GM18498 (cell line): ENCODE measurements at regions not wholly inside any gene's neighbourhood (a gene's known extent, or its start where the extent isn't known, plus 50 kb on each side); places are given as distances from the start of the nearest gene placed in this dataset.
"Not testable (repeated sequence)": the region's sequence is repeated elsewhere in the genome, so short reads cannot be mapped to it uniquely, and the experiment has no call there.

Experiments
- ATAC-seq: cut with Tn5 transposase; IDR thresholded peaks from one replicate; pipeline ENCODE4 v1.9.1; 2021; ENCODE audit warnings: mild to moderate bottlenecking, moderate library complexity; ENCODE audit not compliant: unreplicated experiment

- ATAC-seq = no peak
Measured at GRCh38 chr2:595831-596592, 81.2 kb downstream of the TMEM18 start.

DNA sequence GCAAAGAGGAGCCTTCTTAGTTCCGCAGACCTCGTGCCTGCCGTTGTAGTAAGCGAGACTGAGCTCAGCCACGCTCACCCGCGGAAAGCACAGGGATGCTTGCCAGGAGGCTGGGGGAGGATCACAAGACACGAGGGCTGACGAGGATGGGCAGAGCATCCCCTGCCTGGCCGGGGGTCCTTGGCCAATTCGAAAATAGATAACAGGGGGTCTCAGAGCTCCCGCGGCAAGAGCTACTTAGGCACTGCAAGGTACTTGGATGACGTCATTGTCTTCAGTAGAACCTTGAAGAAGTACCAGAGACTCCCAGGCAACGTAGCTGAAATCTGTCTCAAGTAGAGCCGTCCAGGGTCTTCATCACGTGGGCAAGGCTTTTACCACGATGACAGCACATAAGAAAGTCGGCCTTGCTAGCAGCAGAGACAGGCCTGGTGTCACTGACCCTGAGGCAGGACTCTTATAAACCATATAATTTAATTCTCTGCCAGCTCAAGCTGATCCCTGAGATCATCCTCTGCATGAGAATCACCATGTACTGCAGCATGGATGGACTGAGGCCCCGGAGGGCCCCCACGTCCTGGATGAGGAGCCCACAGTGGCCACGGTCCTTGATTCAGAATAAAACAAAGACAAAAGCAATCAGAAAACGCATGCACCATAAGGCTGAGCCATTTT is 81.9 kb downstream of the TMEM18 start:
- ATAC-seq = no peak

GRCh38 chr2:594297-594949 is 82.8 kb downstream of the TMEM18 start:
- no peak for ATAC-seq

DNA sequence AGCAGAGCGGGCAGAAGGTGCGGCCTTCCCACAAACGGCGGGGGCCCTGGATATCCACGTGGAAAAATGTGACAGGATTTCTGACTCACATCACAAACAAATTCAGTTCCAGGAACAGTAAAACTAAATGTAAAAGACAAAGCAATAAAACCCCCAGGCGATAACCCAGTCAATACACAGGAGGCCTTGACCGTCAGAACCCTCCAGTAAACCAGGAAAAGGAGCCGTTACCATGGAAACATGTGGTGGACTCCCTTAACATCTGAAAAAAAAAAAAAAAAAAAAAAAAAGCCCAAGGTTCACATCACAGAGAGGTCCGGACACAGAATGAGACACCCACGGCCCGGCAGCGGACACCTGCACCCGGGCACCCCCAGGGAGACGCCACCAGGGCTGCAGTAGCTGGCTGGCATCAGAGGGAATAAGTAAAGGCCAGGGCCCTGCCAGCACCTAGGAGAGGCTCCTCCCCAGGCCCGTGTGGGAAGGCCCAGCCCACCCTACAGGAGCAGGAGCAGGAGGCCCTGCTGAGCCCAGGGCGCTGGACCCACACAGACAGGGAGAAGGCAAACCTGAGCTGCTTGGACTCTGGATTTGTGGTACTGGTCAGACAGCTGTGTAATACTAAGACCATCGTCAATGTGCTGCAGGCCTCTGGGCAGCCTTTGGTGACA is 83.7 kb downstream of the TMEM18 start:
- ATAC-seq = no peak

DNA sequence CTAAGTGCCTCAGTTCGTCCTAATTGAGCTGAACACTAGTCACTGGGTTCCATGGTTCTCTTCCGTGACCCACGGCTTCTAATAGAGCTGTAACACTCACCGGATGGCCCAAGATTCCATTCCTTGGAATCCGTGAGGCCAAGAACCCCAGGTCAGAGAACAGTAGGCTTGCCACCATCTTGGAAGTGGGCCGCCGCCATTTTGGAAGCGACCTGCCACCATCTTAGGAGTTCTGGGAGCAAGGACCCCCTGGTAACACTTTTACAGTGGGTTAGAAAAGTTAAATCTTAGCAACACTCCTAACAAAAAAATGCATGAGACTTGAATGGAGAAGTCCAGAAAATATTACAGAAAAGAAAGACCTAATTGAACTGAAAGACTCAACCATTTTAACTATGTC is 84.5 kb downstream of the TMEM18 start:
- ATAC-seq = no peak

DNA sequence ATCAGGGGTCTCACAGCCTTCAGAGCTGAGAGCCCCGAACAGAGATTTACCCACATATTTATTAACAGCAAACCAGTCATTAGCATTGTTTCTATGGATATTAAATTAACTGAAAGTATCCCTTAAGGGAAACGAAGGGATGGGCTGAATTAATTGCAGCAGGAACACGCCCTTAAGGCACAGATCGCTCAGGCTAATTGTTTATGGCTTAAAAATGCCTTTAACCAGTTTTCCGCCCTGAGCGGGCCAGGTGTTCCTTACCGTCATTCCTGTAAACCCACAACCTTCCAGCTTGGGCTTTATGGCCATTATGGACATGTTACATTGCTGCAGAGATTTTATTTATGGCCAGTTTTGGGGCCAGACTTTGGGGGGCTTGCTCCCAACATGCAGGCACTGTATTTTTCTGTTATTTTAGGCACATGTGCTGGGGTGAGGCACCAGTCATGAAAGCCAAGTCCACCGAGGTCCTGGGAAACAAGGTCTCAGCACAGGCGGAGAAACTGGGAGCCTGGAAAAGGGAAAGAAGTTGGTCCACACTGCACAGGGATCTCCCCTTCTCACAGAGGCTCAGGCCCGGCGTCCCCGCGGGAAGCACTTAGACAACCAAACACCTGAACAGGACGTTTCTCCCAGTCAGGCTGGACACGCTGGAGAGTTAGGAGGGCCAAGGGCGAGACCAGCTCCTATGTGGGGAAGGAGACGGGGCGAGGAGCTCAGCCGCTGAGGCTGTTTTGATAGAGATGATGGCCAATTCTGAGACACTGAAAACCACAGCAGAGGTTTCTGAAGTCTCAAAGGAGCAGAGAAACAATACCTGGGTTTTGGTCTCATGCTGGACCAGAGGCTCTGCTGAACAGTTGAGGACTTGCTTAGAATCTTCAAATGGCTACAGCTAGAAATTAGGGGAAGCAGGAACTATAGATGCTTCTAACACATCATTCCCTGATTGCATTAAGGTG is 86.7 kb downstream of the TMEM18 start:
- no peak for ATAC-seq

DNA sequence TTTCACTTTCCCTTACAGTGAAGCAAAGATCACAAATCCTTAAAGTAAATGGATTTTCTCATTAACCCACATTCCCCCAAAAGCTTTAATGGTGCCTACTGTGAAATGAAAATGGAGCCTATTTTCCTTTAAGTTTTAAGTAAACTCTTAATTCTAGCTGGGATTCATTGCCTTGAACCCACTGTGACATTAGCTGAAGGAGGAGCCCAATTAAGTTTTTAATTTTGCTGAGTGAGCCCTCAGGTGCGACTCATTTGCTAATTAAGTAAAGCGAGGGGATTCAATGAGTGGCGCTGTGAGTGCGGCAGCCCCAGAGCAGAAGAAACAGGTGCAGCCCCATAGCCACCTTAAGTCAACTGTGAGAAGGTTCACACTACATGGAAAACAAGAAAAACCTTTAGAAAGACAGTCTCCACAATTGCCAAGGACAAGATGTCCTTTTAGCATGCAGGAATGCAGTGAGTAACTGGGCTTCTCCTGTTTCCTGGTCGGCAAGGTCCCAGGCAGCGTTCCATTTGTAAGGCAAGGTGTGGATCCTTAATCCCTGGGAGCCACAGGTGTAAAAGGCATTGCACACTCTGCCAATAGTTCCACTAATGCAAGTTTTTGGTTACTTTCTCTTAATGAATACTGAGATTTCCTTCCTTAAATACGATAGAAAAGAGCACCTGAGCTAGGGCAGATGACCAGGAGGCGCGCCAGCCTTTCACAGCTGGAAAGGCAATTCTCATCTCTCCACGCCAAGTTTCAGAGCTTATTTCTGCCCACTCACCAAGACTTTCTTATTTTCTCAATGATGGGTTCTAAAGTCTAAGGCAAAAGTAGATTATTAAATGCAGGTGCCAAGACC is 87.7 kb downstream of the TMEM18 start:
- ATAC-seq = no peak

GRCh38 chr2:588074-588645 is 89.0 kb downstream of the TMEM18 start:
- no peak for ATAC-seq

DNA sequence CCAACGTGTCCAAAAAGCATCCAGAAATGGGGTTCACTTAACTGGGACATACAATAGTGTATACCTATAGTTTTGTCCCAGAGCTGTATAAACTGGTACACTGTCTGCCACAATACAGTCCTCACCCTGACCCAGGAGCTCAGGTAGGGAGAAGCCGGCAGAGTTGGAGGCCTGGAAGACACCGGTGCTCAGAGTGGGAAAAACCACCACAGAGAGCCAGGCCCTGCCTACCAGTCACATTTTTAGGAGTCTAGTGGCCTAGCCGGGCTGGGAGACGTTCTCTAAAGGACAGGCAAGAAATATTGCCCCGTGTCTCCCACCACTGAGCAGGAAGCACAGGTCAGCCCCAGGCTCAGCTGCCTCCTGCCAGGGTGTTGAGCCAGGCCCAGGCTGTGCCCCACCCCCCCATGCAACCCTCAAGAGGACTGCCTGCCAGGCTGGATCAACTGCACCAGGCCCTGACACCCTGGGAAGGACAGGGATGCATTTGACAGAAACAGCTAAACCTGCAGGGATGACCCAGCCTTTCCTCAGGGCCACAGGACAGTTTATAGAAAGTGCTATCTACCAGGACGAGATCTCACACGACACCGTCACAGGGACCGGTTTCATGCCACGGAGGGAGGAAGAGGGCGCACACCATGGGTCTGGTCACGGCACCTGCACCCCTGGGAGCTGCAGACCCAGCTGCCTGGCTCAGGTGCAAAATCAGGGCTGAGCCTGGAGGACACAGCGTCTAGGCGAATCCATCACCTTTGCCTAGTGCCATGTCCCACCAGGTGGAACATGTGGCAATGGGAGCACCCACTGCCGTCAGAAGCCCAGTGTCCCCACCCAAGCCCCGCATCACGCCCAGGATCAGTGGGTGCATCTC is 89.9 kb downstream of the TMEM18 start:
- ATAC-seq = no peak

DNA sequence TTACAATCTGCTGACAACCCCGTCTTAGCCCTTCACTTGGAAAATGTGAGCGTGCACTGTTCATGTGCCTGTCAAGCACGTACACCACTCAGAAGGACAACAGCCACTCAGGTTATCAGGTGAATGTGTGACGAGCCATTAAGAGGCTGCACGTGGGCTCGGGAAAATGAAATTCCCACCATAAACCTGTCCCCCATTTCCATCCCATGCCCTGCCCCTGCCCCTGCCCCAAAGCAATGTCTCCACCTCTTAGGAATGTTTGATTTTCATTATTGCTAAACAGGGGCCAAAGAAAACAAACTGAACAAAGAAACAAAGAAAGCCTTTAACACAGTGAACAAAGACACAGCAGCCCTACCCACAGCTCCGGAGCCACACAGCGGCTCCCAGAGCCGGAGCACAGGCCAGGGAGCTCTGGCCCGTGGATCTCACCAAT is 90.5 kb downstream of the TMEM18 start:
- no peak for ATAC-seq

DNA sequence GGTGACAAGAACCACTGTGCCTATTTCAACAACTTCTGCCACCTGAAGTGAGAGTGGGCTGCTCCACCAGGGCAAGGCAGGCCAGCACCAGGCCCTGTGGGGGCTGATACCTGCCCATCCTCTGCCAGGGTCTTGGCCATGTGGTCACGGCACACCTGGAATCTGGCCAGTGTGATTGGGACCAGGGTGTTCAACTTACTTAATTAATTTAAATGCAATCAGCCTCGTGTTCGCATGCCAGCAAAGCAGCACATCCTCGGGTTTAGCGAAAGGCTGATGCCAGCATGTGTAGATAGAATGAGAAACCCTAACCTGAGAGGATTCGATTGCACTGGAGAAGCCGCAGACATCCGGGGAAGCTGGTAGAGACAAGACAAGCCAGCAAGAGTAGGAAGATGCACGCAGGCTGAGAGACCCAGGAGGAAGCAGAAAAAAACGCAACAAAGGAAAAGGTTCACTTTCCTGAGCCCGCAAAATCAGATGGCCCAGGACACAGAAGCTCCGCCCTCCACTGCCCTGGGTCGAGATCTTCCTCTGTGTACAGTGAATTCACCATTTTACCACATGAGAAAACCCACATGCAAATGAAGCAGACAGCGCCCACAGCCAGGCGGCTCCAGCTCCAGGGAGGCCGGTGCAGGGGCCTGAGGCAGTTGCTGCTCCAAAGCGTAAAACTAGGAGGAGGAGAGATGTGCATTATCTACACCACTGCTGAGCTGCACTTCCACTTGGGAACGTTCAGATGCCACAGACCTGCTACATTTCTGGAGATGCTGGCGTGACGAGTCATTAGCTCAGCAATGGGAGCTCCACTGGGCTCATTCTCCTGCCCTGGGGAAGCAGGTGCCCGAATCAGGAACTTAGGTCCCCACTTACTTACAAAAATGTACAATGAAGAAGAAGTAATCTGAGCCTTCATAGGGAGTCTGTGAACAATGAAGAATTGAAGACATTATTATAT is 92.1 kb downstream of the TMEM18 start:
- ATAC-seq = peak; percentile 99

GRCh38 chr2:583666-584065 is 93.5 kb downstream of the TMEM18 start:
- ATAC-seq = no peak

- ATAC-seq = no peak
Measured at GRCh38 chr2:582792-583528, 94.2 kb downstream of the TMEM18 start.

DNA sequence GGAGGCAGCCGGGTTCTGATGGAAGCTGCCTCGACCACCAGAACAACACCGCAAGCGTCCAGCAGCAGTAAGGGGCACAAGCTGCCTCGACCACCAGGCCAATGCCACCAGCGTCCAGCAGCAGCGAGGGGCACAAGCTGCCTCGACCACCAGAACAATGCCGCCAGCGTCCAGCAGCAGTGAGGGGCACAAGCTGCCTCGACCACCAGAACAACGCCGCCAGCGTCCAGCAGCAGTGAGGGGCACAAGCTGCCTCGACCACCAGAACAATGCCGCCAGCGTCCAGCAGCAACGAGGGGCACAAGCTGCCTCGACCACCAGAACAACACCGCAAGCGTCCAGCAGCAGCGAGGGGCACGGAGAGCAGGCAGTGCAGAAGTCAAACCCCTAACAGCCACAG is 94.9 kb downstream of the TMEM18 start:
- not testable (repeated sequence) for ATAC-seq

DNA sequence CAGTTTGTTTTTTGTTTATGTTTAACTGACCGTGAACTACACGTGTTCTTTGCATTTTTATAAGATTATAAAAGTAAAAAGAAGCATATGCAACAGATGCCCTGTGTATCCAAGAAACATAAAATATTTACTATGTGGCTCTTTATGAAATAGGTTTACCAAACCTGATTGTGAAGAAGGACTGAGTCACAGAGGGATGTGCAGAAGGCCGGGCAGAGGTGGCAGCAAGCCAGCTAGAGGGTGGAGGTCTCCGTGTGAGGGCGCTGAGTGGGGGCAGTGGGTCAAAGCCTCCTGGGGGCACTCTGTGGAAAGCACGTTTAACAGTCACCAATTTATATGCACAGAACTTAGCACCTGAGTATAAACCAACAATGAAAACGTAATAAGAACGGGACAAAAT is 97.2 kb downstream of the TMEM18 start:
- ATAC-seq = no peak

GRCh38 chr2:579351-579886 is 97.8 kb downstream of the TMEM18 start:
- no peak for ATAC-seq
